Stomach (tissue), 8 donors: ENCODE measurements at regions not wholly inside any gene's neighbourhood (a gene's known extent, or its start where the extent isn't known, plus 50 kb on each side); places are given as distances from the start of the nearest gene placed in this dataset.
A peak's percentile ranks its signal among the peaks of the same experiment; 100 is the strongest.

ENCODE experiments used
- DNase-seq, 2 donors: peaks; one replicate each; pipeline versions ENCODE4 v3.0.0 to v3.0.0-alpha.2; 2013 to 2019
- H3K27ac ChIP-seq, 5 donors: fragments of 200-600 bp in 4 of 5; sonication (generic) in 4 of 5; one replicate each; pipeline ENCODE4 v1.5.1; 2013 to 2019; ENCODE audit warnings: mild to moderate bottlenecking in 1 of 5, moderate library complexity in 1 of 5
- H3K27me3 ChIP-seq, 3 donors: fragments of 200-600 bp; sonication (generic); one replicate each; pipeline ENCODE4 v1.5.1; 2017 to 2019; ENCODE audit warnings: mixed run types in 1 of 3
- H3K36me3 ChIP-seq, 4 donors: fragments of 200-600 bp; sonication (generic); 1 replicate in 3 of 4; 2 replicates in 1 of 4; pipeline ENCODE4 v1.5.1; 2016 to 2019
- H3K4me1 ChIP-seq, 4 donors: fragments of 200-600 bp; sonication (generic); one replicate each; pipeline ENCODE4 v1.5.1; 2016 to 2019
- H3K4me3 ChIP-seq, 4 donors: fragments of 200-600 bp; sonication (generic) in 3 of 4; one replicate each; pipeline ENCODE4 v1.5.1; 2016 to 2019; ENCODE audit warnings: mild to moderate bottlenecking in 1 of 4
- H3K9me3 ChIP-seq, 4 donors: fragments of 200-600 bp; sonication (generic); one replicate each; pipeline ENCODE4 v1.5.1; 2016 to 2019
- EP300 ChIP-seq: sonication (generic); formaldehyde crosslinking; IDR thresholded peaks from one replicate; pipeline ENCODE4 v1.6.1; 2017; ENCODE audit warnings: antibody characterized with exemption
- POLR2A ChIP-seq, 4 donors: fragments of 450-650 bp; IDR thresholded peaks; one replicate each; pipeline ENCODE4 v1.6.1; 2016; ENCODE audit warnings: antibody characterized with exemption in 4 of 4, control low read depth in 2 of 4, mild to moderate bottlenecking in 1 of 4, moderate library complexity in 1 of 4
- POLR2AphosphoS5 ChIP-seq, 3 donors: sonication (generic); formaldehyde crosslinking; IDR thresholded peaks; one replicate each; pipeline ENCODE4 v1.6.1; 2016; ENCODE audit warnings: antibody characterized with exemption in 3 of 3
- WGBS, 5 donors: extraction: QIAGEN DNeasy Blood & Tissue Kit in 3 of 5; methylation state at CpG; one replicate each; pipeline versions ENCODE4 v1.1.5 to v1.1.7; 2013 to 2018; 5-methylcytosine and 5-hydroxymethylcytosine counted together
- intact Hi-C: fragments of 100-400 bp; cut with DNase I; formaldehyde crosslinking; loops from one replicate; pipeline ENCODE4 v1.15.1; 2023; ENCODE audit warnings: low total_unique reads
- TF ChIP-seq, protein P1 (sequence below), 7 experiments: fragments of 450-650 bp in 4 of 7; fragments of 200-600 bp in 3 of 7; sonication (generic) in 3 of 7; IDR thresholded peaks; one replicate each; pipeline ENCODE4 v1.5.1; 2016 to 2019; ENCODE audit warnings: antibody characterized with exemption in 7 of 7, control low read depth in 2 of 7, mild to moderate bottlenecking in 1 of 7
- donor health status: healthy with polysubstance abuse.
- donor health status: Bipolar disorder and iron deficiency.
- donor health status: healthy.

DNA sequence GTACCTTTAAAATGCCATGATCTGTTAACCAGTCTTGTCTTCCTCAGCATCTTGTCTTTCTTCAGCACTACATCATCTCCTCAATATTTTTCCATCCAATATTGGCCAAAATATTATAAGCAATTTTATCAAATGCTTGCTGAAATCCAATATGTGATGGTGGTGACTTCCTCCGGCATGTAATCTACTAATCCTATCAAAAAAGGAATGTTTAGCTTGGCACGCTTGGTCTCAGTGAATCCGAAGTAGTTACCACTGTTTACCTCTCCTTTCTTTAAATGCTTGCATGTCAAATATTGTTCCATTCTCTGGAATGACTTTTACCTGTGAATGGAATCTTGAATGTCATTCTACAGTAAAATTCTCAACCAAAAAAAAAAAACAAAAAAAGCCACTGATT, 72.3 kb upstream of the EEA1 start:
- Histone ChIP-seq H3K27ac (no peak overlapping the region), H3K36me3 (no peaks in the 10 kb centered on the region), H3K4me3 (no peak overlapping the region), H3K9me3 (no peaks in the 10 kb centered on the region), H3K4me1 (peaks cover 0 to 15% (median 3%) of the 10 kb centered on the region in 4 donors), H3K27me3 (no peaks in the 10 kb centered on the region)
- WGBS, 5 donors: 35 to 69% (median 52%) methylated on average over 3 of the region's 3 CpGs
- intact Hi-C loops: no loop called here
- DNase-seq: no peak
- TF ChIP-seq EP300: no peak
- no peak for TF ChIP-seq POLR2A (IDR thresholded peaks at IDR 0.05)
- no peak for TF ChIP-seq POLR2AphosphoS5 (IDR thresholded peaks at IDR 0.05)
- TF ChIP-seq, protein P1, sequence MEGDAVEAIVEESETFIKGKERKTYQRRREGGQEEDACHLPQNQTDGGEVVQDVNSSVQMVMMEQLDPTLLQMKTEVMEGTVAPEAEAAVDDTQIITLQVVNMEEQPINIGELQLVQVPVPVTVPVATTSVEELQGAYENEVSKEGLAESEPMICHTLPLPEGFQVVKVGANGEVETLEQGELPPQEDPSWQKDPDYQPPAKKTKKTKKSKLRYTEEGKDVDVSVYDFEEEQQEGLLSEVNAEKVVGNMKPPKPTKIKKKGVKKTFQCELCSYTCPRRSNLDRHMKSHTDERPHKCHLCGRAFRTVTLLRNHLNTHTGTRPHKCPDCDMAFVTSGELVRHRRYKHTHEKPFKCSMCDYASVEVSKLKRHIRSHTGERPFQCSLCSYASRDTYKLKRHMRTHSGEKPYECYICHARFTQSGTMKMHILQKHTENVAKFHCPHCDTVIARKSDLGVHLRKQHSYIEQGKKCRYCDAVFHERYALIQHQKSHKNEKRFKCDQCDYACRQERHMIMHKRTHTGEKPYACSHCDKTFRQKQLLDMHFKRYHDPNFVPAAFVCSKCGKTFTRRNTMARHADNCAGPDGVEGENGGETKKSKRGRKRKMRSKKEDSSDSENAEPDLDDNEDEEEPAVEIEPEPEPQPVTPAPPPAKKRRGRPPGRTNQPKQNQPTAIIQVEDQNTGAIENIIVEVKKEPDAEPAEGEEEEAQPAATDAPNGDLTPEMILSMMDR (IDR thresholded peaks at IDR 0.05): no peak

DNA sequence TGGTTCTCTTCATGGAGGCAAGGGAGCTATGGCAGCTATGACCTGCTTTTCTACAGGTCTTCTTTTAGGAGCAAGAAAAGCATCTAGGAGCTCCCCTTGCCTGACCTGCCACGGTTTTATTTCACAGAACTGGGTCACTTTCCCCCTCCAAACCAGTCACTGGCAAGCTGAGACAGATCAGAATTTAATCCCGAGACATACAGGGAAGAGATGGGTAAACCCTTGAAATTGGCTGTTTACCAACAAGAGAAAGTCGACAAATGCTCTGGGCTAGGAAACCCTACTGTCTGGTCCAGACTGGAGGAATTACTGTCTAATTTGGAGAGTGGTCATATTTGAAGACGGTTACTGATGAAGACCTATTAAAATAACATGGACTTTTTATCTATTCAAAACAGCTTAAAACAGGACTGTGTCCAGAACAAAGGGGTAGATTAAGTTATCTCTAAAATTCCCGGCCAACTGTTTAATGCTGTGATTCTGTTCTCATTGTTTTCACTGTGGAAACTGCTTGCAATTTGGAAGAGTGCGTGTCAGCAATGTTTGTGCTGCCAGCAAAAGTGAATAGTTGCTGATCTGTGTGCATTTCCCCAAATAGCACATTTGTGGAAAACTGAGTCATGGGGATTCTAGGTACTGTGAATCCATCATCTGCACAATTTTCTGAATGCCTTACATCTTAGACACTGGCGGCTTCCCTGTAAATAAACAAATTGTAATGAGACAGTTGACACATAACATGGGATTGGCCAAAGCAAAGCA, 73.4 kb upstream of the EEA1 start:
- WGBS, 5 donors: 37 to 52% (median 42%) methylated on average over 7 of the region's 7 CpGs
- Histone ChIP-seq H3K4me1 (peaks cover 0 to 15% (median 4%) of the 10 kb centered on the region in 4 donors), H3K9me3 (no peaks in the 10 kb centered on the region), H3K27me3 (no peaks in the 10 kb centered on the region), H3K36me3 (no peaks in the 10 kb centered on the region), H3K27ac (peak overlapping the region in 3 of 5 donors; percentile 9 to 50 (median 22)), H3K4me3 (no peak overlapping the region)
- DNase-seq: peak in 1 of 2 donors; percentile 75
- intact Hi-C loops: no loop called here
- TF ChIP-seq EP300: no peak
- TF ChIP-seq POLR2AphosphoS5 (IDR thresholded peaks at IDR 0.05): peak in 1 of 3 donors; percentile 70

DNA sequence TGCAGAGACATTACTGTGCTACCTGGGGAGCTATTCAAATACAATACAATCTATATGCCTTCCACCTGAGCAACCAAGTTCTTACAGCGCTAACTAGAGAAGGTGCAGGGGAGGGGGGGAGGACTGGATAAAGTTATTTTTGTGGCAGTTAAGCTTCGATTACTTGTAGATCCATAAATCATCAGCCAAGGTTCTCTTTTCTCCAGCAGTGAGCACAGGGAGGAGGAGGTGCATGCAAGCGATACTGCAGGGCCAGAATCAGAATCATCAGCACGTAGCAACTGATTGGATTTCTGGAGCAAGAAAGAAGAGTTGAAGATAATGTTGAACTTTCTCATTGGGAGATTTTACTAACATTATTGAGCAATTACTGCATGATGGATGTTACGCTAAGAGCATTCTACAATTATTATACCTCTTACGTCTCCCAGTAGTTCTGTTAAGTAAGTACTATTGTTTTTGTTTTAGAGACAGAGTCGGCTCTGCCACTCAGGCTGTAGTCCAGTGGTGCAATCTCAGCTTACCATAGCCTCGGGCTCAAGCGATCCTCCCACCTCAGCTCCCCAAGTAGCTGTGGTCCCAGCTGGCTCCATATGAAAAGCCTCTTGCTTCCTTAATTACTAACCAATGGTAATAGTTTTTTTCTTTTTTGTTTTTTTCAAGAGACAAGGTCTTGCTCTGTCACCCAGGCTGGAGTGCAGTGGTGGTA, 74.6 kb upstream of the EEA1 start:
- DNase-seq: no peak
- peaks cover 0 to 20% (median 15%) of the 10 kb centered on the region in 4 donors for H3K4me1 ChIP-seq
- 76 to 79% (median 77%) methylated on average over 9 of the region's 9 CpGs for WGBS, 5 donors
- no peaks in the 10 kb centered on the region for H3K9me3 ChIP-seq
- TF ChIP-seq EP300 (no peak), POLR2A (IDR thresholded peaks at IDR 0.05) (no peak), POLR2AphosphoS5 (IDR thresholded peaks at IDR 0.05) (no peak)
- TF ChIP-seq, protein P1 (IDR thresholded peaks at IDR 0.05): no peak
- H3K4me3 ChIP-seq: no peak overlapping the region
- H3K27ac ChIP-seq: no peak overlapping the region
- intact Hi-C loops: no loop called here
- no peaks in the 10 kb centered on the region for H3K27me3 ChIP-seq
- H3K36me3 ChIP-seq: no peaks in the 10 kb centered on the region

DNA sequence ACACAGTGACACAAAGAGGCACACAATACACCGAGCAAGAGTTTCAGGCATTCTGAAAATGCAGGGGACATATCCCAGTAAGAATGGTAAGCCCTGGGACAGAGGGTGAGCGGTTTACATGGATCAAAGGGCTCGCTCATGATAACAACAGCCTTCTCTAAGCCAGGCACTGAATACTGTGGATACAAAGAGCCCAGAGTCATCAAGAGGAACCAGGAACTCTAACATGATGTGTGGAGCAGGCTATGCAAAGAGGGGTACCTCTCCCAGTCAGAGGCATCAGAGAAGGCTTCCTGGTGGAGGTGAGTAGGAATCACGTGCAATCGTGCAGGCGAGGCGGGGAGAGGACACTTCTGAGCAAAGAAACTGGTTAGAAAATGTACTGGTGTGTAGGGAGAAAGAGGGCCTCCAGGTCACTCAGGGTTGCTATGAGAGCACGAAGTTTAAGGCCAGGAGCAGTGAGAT, 76.9 kb upstream of the EEA1 start:
- H3K4me1 ChIP-seq: peaks cover 0 to 20% (median 15%) of the 10 kb centered on the region in 4 donors
- DNase-seq: no peak
- H3K9me3 ChIP-seq: no peaks in the 10 kb centered on the region
- no peaks in the 10 kb centered on the region for H3K27me3 ChIP-seq
- H3K27ac ChIP-seq: no peak overlapping the region
- H3K4me3 ChIP-seq: no peak overlapping the region
- H3K36me3 ChIP-seq: no peaks in the 10 kb centered on the region
- TF ChIP-seq, protein P1 (IDR thresholded peaks at IDR 0.05): no peak
- no peak for TF ChIP-seq POLR2A (IDR thresholded peaks at IDR 0.05)
- 86 to 90% (median 87%) methylated on average over 8 of the region's 8 CpGs for WGBS, 5 donors
- intact Hi-C loops: no loop called here
